ENCODE measurements at regions not wholly inside any gene's neighbourhood (a gene's known extent, or its start where the extent isn't known, plus 50 kb on each side); places are given as distances from the start of the nearest gene placed in this dataset.
"Not testable (repeated sequence)": the region's sequence is repeated elsewhere in the genome, so short reads cannot be mapped to it uniquely, and the experiment has no call there.

- CTCF ChIA-PET, result no interaction called here
- POLR2A ChIA-PET, result no interaction called here
Measured at GRCh38 chr5:54887663-54888062, 97.7 kb downstream of the ESM1 start.

DNA sequence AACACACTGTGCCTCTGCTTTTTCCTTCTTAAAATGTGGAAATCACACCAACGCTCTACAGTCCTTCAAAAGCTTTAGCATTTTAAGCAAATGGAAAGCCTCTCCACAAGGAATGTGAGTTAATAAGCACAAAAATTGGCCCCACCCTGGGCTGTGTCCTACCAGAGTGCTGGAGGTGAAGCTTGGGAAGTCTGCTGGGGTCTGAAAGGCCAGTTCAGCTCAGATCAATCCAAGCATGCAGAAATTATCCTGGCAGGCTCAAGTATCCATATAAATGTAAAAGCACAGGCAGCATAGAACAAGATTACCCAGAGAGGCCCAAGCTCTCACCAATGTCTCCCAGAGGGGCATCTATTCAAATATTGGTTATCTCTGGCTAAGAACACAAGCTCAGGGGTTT, 98.5 kb downstream of the ESM1 start:
- CTCF ChIA-PET, result interaction anchor here (0.5 to 1.3 kb wide), 5 partner anchors 8 to 774 kb away, joined by 3 read pairs; no protein-coding TSS in a partner anchor
- POLR2A ChIA-PET, result no interaction called here

- ChIA-PET CTCF (interaction anchor here (1.3 kb wide), 1 partner anchor 369 kb away, joined by 3 read pairs; no protein-coding TSS in a partner anchor), POLR2A (no interaction called here)
Measured at GRCh38 chr5:54885636-54886035, 99.8 kb downstream of the ESM1 start.

DNA sequence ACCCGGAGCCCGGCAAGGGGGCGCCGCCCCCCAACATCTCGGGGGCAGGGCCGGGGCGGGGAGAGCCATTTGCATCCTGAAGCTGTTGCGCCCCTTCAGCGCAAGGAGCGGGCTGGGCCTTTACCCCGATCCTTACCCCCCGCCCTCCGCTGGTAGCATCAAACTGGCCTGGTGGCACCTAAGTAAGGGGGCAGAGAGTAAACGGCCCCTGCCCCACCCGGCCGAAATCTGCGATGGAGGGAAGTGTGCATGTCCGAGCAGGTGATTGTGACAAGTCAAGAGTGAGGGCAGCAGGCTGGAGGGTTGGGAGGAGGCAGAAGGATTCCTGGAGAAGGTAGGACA, 101.2 kb downstream of the ESM1 start:
- POLR2A ChIA-PET, result no interaction called here
- CTCF ChIA-PET, result interaction anchor here (1.3 kb wide), 1 partner anchor 17 kb away, joined by 3 read pairs; no protein-coding TSS in a partner anchor

DNA sequence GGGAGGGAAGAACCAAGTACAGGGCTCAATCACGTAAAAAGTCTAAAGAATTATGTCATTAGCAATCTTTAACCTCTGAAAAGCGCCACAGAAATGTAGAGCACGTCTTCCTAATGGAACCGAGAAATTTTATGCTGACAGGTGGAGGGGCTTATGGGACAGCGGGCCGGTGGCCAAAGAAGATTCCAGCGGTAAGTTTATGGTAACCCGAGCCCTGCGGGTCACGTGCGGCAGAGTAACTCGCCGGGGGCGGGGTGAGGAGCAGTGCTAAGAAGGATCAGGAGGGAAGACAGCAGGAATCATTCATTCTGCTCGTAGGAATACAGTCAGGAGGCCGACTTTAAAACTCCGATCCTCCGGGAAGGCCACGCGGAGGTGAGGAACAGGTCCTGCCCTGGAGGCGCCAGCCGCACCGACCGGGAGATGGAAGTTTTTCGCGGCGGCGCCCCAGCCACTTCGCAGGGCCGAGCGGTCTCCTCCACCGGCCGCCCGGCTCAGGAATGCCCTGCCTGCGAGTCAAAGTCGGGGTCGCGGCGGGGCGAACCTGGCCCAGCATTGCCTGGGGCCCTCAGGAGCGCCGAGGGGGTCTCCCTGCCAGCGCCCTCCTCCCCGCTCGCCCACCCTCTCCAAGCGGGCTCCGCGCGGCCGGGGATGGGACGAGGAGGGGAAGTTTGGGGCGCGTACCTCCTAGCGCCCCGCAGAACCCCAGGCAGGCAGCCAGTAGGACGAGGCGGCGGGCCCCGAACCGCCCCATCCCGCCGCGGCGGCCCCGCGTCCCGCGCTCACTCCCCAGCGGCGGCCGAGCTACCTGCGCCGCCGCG, 101.8 kb downstream of the ESM1 start:
- ChIA-PET POLR2A (no interaction called here), CTCF (interaction anchor here (1.3 kb wide), 1 partner anchor 17 kb away, joined by 3 read pairs; no protein-coding TSS in a partner anchor)

DNA sequence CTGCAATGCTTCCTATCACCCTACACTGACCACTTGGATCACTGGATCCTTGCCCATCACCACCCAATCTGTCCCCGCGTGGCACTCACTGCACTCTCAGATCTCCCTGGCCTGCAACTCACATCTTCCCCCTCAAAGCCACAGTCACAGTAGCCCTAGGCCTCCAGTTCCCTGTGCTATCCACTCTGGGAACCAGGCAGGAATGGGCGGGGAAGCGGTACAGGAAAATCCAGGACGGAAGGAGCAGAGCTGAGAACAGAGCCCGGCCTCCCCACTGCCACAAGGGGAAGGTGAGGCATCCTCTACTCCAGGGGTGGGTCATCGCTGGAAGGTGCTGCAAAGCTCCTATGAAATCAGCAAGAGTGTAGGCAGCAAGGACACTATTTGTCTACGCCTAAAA, 102.6 kb downstream of the ESM1 start:
- ChIA-PET CTCF (no interaction called here), POLR2A (no interaction called here)

- ChIA-PET CTCF (no interaction called here), POLR2A (no interaction called here)
Measured at GRCh38 chr5:54882101-54882500, 103.3 kb downstream of the ESM1 start.

DNA sequence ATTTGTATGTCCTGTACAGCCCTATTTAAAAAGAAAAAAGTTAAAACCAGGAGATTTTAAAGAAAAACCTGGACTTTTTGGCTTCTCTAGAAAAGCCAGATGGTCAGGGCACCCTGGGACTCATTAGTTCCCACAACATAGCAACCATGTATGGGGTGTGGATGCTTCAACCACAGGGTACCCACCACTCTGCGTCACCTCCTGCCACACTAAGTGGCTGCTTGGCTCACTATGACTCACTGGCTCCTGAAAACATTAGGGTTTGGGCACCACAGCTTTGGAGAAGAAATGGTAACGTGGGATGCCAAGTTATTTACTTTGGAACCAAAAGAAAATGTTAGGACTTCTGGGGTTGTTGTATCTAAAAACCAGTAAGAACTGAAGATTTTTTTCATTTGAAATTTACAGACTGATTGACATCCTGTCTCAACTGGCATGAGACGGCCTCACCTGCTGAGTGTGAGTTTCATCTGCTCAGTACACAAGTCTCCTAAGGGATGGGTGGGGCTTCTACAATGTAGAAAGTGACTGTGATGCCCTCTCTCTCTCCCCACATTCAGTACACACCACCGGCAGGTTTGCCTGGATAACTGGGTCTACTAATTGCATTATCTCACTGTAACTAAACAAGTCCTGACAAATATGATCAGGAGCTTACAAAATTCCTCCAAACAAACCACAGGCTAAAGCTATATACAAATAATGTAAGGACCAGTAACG, 103.9 kb downstream of the ESM1 start:
- ChIA-PET POLR2A (no interaction called here), CTCF (no interaction called here)

DNA sequence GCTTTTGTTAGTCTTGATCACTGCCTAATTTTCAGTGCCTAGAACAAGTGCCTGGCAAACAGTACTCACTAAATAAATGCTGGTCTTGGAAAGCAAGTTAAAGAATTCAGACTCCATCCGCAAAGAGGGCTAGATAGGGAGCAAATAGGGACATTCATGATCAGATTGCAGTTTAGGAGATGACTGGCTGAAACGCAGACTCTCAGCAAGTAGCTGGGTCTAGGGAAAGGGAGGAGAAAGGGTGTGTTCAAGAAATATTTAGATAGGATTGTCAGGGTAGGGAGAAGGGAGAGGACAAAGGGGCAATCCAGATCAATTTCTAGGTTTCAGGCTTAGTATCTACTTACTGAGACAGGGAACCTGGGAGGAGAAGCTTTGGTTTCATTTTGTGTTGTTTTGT, 108.4 kb downstream of the ESM1 start:
- ChIA-PET CTCF (interaction anchor here (1.2 to 1.6 kb wide), 2 partner anchors 10 to 25 kb away, joined by 3 to 4 read pairs; no protein-coding TSS in a partner anchor), POLR2A (no interaction called here)

DNA sequence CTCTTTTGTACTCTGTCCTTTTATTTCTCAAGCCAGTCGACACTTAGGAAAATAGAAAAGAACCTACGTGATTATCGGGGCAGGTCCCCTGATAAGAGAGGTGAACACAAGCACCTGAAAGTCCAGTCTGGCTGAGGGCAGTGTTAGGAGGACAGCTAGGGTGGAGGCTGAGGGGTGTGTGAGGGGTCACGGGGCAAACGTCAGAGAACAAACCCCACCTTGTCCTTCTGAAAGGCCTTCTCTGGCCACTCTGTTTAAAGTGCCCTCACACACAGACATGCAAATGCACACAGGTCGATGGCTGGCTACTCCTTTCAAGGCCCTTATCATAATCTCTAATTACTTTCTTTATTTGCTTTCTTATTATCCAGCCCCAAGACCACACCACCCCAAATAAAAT, 108.8 kb downstream of the ESM1 start:
- POLR2A ChIA-PET, result no interaction called here
- CTCF ChIA-PET, result interaction anchor here (1.2 to 1.6 kb wide), 2 partner anchors 9 to 26 kb away, joined by 3 to 4 read pairs; no protein-coding TSS in a partner anchor

DNA sequence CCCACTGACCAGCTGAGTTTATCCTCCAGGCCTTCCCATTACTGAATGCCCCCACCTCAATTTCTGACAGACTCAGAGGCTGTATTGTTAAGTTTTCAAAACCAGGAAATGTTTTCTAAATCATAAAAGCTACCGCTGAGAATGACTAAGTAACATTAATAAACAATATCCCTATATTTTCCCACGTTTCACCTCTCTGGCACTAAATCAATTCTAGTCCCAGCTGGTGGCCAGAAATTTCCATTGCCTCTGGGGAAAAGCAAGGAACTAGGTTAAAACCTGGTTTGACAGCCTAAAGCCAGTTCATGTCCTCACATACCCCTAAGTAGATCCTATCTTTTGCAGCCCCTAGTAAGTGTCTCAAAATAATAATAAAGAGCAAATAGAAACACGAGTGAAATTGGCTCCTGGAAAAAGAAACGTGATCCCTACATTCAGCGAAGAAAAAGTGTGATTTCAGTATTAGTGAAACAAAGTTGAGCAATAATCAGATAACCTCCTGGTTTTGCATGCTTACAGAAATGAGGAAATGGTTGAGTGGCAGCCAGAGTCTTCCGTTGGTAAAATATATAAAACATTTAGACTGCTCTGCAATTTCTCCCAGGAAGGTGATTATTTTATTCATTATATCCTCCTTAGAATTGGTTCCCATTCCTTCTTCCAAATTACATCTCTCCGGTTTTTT, 110.9 kb downstream of the ESM1 start:
- ChIA-PET CTCF (no interaction called here), POLR2A (no interaction called here)

DNA sequence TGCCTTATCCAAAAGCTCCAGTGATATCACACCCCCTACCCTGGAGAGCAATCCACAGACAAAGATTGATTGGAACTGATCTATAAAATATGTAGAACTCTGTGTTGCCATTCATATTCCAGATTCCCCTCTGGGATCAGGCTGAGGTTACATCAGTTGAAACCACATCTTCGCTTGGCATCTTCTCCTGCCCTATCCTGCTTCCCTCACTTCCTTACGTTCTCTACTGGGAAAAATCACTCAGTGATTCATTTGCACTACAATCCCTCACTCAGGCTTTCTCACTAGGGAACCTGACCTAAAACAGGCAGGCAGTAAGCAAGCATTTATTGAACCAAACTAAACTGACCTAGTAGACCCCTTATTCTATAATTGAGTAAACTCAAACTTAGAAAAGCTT, 111.7 kb downstream of the ESM1 start:
- ChIA-PET CTCF (no interaction called here), POLR2A (no interaction called here)

DNA sequence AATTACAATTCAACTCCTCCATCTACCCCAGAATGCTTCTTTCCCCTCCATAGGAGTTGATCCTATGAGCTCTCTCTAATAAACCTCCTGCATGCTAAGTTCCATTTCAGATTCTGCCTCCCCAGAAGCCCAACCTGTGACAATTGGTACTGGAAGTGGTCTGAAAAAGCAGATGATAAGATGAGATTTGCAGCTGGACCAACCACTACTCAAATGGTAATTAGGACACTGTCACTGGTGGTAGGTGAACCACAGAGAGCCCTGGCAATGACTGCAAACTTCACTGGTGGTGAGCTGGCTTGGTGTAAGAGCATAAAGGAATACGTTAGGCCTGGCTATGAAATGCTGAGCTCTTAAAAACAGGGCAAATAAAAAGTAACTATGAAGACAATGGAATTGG, 112.6 kb downstream of the ESM1 start:
- ChIA-PET CTCF (interaction anchor here (1.0 kb wide), 1 partner anchor 274 kb away, joined by 3 read pairs; no protein-coding TSS in a partner anchor), POLR2A (interaction anchor here (0.5 kb wide), 1 partner anchor 195 kb away, joined by 4 read pairs; no protein-coding TSS in a partner anchor)

DNA sequence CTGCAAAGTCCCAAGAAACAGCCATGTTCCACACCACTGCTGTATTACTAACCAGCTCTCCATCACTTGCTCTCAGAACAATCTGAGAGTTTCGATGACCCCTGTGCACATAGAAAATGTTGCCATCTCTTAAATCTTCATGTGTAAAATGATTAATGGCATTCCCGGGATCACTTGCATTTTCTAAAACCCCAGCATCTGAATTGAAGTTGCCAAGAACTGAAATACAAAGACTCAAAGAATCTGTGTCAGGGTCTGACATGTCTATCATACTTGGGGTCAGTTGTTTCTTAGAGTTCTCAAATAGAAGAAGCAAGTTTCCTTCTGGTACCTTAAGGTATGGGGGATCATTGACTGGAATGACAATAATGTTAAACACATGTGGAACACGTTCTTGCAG, 115.1 kb downstream of the ESM1 start:
- ChIA-PET POLR2A (no interaction called here), CTCF (interaction anchor here (1.5 kb wide), 1 partner anchor 289 kb away, joined by 4 read pairs; the partner anchor contains the start of gene GPX8)

- ChIA-PET CTCF (interaction anchor here (1.5 kb wide), 1 partner anchor 290 kb away, joined by 4 read pairs; the partner anchor contains the start of gene GPX8), POLR2A (no interaction called here)
Measured at GRCh38 chr5:54869691-54870090, 115.7 kb downstream of the ESM1 start.

GRCh38 chr5:54868511-54869483, 116.6 kb downstream of the ESM1 start:
- ChIA-PET CTCF (interaction anchor here (1.5 to 3.2 kb wide), 3 partner anchors 35 to 351 kb away, joined by 4 to 31 read pairs (median 4); partner anchors contain the start of genes GPX8 and SNX18), POLR2A (no interaction called here)

DNA sequence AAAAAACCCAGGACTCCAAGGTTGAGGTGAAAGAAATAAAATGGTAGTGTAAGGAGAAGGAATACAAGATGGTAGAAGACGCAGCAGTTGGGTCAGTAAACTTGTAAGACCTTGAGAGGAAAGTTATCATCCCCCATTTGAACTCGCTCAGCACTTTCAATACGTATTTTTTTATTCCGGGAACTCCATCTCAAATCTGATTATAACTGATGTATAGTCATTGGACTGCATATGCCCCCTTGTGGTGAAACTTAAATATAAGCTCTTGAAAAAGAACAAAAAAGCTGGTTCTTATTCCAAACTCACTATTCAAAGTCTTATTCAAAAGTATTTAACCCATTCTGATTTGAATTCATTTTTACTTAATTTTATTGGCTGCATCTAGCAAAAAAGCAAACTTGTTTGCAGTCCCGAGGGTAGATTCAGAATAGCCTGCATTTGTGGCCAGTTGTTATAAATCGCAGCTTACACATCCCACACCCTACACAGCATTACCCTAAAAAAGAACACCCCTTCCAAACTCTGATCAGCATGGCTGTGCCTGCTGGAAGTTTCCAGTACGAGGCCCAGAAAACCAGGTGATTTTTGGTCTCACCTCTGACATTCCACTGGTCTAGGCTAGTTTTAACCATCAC, 118.0 kb downstream of the ESM1 start:
- CTCF ChIA-PET, result interaction anchor here (0.6 to 3.2 kb wide), 13 partner anchors 10 to 355 kb away, joined by 3 to 31 read pairs (median 3); partner anchors contain the start of gene SNX18
- POLR2A ChIA-PET, result interaction anchor here (1.0 kb wide), 1 partner anchor 349 kb away, joined by 3 read pairs; no protein-coding TSS in a partner anchor

GRCh38 chr5:54864911-54865515, 120.4 kb downstream of the ESM1 start:
- POLR2A ChIA-PET, CTCF ChIA-PET: not testable (repeated sequence)
